ENCODE measurements at regions not wholly inside any gene's neighbourhood (a gene's known extent, or its start where the extent isn't known, plus 50 kb on each side); places are given as distances from the start of the nearest gene placed in this dataset.
"Not testable (repeated sequence)": the region's sequence is repeated elsewhere in the genome, so short reads cannot be mapped to it uniquely, and the experiment has no call there.

DNA sequence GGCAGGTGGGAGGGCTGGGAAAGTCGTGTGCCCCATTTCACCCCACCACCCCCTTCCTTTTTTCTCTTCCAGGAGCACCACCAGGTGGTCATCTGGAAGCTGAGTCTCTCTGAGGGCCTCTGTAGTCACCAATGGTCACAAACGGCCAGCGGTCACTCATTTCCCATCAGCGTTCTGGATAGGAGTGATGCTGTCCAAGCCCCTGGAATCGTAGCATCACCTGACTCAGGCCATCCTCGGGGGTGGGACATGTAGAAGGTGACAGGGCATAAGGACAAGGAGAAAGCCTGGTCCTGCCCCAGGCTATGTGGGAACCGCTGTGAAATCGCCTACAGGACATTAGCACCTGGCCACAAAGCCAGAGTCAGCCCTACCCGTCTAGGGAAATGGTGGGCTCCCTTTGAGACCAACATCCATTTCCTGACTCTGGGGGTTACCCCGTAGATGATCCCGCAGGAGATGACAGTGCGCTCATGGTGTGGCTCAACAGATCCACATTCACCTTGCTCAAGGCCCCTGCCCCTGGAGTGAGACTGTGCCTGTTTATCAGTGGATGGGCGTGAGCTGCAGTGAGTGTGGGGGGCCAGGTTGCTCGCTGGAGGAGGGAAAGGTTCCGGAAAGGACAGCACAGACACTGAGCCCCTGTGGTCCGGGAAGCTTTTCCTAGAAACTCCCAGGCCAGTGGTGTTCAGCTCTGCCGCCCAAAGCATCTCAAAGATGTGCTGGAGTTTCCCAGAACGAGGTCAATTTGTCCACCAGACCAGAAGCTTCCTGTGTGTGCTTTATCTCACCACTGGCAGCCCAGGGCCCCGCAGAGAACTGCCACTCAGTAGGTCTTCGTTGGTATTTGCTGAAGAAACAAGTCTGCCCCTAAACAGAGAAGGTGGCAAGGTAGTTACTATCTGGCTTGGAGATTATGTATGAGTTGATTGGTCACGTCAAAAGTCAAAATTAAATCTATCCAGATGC is 61.1 kb upstream of the UNC5A start:
- no peak for DNase-seq

DNA sequence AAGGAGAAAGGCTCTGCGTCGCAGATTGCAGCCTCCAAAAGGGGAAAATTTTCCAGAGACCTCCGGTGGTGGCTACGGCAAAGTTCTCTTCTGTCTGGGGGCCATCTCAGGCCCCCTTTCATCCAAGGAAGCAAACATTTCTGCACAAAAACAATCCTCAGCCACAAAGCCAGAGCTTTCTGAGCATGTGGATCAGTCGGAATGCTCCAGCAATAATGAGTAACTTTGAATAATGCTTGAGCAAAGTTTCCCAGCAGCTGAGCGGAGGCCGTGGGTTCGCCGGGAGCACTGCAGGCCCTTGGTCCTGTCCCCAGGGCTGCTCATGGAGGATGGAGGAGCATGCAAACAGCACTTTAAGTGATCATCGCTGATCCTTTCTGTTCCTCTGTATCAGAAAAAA is 60.2 kb upstream of the UNC5A start:
- DNase-seq: no peak

DNA sequence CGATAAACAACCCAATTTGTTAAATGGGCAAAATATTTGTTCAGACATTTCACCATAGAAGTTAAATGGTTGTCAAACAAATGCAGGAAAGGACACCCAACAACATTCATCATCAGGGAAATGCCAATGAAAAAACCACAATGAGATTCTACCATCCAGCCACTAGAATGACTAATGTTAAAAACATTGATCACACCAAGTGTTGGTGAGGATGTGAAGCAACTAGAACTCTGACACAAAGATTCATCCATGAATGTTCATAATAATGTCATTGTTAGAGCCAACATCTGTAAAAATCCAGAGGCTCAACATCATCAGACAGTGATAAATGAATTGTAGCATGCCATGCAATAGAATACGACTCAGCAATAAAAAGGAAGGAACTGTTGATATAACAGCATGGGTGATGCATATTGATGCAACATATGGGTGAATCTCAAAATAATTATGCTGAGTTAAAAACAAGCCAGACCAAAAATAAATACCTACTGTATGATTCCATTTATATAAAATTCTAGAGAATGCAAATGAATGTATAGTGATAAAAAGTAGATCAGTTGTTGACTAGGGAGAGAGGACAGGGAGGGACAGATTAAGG is 55.9 kb upstream of the UNC5A start:
- no peak for DNase-seq

DNA sequence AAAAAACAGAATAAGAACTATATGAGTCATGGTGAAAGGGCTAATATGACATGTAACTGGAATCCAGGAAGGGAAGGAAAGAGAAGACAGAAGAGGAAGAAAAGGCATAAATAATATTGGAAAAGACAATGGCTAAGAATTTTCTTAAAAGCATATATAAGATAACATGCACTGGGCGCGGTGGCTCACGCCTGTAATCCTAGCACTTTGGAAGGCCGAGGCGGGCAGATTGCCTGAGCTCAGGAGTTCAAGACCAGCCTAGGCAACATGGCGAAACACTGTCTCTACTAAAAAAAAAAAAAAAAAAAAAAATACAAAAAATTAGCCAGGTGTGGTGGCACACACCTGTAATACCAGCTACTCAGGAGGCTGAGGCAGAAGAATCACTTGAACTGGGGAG is 54.8 kb upstream of the UNC5A start:
- DNase-seq: not testable (repeated sequence)

DNA sequence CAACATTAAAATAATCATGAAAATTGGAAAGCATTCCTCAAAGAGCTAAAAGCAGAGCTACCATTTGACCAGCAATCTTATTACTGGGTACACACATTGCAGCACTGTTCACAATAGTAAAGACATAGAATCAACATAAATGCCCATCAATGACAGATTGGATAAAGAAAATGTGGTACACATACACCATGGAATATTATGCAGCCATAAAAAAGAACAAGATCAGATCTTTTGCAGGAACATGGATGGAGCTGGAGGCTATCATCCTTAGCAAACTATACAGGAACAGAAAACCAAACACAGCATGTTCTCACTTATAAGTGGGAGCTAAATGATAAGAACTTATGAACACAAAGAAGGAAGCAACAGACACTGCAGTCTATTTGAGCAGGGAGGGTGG is 52.8 kb upstream of the UNC5A start:
- not testable (repeated sequence) for DNase-seq

Measured in activated CD4-positive, alpha-beta T cell treated with anti-CD3 and anti-CD28 coated beads, Interleukin-2, Interleukin-6, amounts not matched to agents 100 ng/mL and 50 ng/mL, durations not matched to agents 16 hours and 8 hours (primary cell).